ENCODE measurements at regions not wholly inside any gene's neighbourhood (a gene's known extent, or its start where the extent isn't known, plus 50 kb on each side); places are given as distances from the start of the nearest gene placed in this dataset.
"Not testable (repeated sequence)": the region's sequence is repeated elsewhere in the genome, so short reads cannot be mapped to it uniquely, and the experiment has no call there.

DNA sequence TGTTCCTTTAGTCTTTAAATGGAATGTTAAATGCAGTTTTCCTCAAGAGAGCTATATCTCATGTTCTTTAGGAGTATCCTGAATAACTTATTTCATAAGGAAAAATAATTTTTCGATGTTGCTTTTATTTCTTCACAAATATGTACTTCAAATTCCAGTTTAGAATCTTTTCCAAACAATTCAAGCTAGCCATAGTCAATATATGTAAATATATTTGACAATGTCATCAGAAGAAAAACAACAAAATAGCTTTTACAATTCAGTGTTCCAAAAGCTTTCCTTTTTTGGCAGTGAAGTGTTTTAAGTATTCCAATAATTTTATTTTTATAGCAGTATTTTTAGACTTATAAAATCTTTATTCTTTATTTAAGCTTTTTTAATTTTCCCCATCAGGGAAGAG, 1532.0 kb downstream of the PCDH18 start:
- no peak for DNase-seq (ENCODE audit: low read depth in 2 of 3, low spot score in 2 of 3)

DNA sequence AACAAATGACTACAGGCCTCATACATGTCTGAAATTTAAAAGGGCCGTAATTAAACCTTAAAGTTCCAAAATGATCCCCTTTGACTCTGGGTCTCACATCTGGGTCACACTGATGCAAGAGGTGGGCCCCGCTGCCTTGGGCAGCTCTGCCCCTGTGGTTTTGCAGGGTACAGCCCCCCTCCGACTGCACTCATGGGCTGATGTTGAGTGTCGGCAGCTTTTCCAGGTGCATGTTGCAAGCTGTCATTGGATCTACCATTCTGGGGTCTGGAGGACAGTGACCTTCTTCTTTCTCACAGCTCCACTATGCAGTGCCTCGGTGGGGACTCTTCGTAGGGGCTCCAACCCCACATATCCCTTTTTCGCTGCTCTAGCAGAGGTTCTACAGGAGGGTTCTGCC, 1537.9 kb downstream of the PCDH18 start:
- no peak for DNase-seq (ENCODE audit: low read depth in 2 of 3, low spot score in 2 of 3)

DNA sequence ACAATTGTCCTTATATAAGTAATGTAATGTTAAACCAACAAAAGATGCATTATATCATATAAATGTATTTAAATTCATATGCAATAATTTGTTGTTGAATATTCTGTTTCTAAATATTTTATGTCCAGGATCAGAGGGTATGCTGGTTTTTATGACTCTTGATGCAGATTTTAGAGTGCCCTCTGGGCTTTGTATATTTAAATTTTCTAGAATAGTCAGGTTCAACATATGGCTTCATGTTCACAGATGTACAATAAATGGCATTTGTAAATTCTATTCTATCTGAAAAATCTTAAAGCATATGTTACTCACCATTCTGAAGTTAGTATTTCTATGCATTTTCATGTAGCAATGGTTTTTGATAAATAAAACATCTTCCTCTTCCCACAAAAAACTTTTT, 1555.4 kb downstream of the PCDH18 start:
- no peak for DNase-seq (ENCODE audit: low read depth in 2 of 3, low spot score in 2 of 3)

DNA sequence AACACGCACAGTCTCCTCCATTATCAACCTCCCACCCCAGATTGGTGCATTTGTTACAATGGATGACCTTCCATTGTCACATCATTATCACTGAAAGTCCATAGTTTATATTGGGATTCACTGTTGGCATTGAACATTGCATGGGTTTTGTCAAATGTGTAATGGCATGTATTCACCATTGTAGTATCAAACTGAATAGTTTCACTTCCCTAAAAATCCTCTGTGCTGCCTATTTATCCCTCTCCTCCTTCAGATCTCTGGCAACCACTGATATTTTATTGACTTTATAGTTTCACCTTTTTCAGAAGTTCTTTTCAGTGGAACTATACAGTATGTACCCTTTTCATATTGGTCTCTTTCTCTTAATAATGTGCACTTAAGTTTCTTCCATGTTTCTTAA, 1565.4 kb downstream of the PCDH18 start:
- DNase-seq (ENCODE audit: low read depth in 2 of 3, low spot score in 2 of 3): no peak

DNA sequence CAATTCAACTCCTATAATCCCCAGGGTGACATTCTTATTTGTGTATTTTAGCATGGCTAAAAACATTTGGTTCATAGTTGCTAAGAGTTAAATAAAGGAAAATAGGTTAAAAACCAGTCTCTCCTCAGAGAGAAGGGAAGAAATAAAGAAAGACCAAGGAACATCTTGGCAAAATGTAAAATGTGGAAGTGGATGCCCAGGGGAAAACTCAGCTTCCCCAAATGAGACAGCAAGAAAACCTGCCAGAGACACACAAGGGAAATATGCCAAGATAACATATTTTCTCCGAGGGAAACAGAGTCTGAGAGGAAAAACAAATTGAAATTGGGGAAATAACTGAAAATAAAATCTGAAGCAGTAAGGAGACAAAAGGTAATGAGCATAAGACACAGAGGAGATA, 1569.3 kb downstream of the PCDH18 start:
- DNase-seq (ENCODE audit: low read depth in 2 of 3, low spot score in 2 of 3): no peak

DNA sequence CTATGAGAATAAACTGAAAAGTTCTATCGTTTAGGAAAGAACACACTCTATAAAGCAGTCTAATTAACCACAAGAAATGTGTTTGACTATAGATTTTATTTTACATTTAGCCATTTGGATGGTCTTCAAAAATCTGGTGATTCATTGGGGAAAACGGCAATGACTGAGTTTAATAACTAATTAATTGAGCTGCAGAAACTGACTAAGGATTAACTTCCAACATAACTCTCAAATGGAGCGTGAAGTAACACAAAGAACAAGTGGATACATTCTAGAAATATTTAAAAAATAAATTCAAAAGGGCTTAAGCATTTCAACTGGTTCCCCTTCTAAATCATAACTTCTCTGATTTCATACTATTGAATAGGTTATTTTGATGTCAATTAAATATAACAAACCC, 1582.4 kb downstream of the PCDH18 start:
- no peak for DNase-seq (ENCODE audit: low read depth in 2 of 3, low spot score in 2 of 3)

DNA sequence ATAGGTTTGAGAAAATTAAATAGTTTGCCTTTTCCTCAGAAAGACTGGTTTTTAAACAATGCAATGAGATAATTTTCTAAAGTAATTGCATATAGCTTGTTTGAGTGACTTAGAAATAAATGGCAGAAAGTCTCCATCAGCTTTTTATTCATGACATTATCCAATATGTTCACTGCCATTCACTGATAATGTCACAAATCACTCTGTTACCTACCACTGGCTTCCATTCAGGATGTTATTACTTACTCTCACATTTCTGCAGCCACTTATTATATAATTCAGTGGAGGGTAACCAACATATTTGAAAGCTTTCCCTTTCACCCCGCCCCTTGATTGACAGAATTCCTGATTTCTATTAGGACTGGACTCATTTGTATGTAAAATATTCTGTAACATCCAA, 1583.5 kb downstream of the PCDH18 start:
- no peak for DNase-seq (ENCODE audit: low read depth in 2 of 3, low spot score in 2 of 3)

DNA sequence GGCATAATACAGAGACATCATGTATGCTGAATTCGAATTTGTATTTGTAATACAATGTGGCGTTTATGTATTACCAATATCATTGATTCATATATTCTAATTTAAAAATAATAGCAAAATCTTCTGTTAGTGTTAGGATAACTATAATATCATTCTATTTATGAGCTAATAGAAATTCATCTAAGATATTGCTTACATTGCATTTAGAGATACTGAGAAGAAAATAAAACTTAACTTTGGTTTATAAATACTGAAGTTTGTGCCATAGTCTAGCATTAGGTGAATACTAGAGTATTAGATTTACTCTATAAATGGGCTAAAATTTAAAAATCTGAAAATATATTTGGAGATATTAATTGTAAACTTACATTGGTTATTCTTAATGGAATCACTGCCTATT, 1590.6 kb downstream of the PCDH18 start:
- DNase-seq (ENCODE audit: low read depth in 2 of 3, low spot score in 2 of 3): no peak

DNA sequence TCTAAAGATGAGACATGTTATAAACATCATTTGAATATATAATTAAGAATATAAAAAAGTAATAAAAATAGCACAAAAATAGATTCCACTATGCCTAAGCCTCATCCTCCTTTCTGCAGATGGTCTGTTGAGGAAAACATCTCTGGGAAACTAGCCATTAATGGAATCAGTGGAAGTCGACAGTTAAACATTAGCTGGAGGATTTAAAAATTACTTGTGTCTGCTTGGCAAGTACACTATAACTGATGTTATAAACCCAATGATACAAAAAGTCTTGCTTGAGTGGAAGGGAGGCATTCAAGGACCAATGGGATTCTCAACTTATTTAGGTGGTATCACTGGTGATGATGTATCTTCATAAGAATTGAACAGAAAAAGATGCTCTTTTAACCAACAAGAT, 1598.3 kb downstream of the PCDH18 start:
- DNase-seq (ENCODE audit: low read depth in 2 of 3, low spot score in 2 of 3): no peak

DNA sequence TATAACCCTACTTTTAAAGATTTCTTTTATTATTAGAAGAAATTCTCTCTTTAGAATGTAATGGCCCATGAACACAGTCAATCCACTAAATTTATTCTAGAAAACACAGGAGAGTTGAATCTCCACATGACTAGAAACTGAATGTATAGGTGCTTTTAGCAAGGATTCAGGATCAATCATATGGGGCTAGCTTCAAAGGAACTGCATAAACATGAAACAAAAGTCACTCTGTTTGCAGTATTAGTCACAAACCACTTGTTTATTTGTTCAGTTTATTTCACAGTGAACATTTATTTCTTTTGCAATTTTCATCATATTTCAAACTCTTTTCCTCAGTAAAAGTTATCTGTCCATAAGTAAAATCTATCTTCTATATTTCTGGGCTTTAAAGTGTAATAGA, 1604.6 kb downstream of the PCDH18 start:
- no peak for DNase-seq (ENCODE audit: low read depth in 2 of 3, low spot score in 2 of 3)

DNA sequence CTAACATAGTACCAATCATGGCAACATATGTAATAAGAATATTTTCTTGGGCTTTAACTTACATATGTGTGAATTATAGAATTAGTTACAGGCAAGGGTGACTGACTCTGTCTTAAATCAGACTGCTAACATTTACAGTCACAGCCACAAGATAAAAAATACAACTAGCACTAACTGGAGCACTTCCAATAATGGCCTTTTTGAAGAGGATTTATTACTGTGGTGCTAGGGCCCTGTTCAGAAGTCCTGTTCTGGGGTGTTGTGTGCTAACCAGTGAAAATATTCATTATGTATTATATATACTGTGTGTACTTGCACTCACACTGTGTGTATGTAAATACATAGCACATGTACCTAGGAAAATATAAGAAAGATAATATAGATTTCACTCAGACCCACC, 1611.2 kb downstream of the PCDH18 start:
- DNase-seq (ENCODE audit: low read depth in 2 of 3, low spot score in 2 of 3): no peak

DNA sequence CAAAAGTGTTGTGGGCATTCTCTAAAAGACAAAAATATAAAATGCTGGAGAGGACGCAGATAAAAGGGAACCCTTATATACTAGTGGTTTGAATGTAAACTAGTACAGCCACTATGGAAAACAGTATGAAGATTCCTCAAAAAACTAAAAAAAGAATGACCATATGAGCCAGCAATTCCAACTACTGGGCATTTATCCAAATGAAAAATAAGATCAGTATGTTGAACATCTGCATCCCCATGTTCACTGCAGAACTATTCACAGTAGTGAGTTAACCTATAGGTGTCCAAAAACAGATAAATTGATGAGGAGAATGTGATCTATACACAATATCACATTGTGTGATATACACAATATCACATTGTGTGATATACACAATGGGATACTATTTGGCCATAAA, 1615.3 kb downstream of the PCDH18 start:
- DNase-seq (ENCODE audit: low read depth in 2 of 3, low spot score in 2 of 3): no peak

DNA sequence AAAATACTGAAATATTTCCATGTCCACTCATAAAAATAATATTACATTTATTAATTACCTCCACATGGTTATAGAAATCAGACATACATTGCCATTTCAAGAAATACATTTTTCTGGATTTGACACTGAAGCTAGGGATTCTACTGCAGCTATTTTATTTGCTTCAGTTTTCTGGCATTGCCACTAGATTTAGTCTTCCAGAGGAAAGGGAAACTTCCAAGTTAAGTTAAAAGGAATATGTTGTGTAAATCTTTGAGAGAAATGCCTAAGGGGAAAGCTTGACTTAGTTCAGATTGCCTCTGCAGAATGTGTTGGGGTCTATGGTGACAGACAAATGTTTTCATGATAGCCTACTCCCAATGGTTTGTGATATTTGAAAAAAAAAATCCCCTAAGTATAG, 1631.3 kb downstream of the PCDH18 start:
- DNase-seq (ENCODE audit: low read depth in 2 of 3, low spot score in 2 of 3): no peak

DNA sequence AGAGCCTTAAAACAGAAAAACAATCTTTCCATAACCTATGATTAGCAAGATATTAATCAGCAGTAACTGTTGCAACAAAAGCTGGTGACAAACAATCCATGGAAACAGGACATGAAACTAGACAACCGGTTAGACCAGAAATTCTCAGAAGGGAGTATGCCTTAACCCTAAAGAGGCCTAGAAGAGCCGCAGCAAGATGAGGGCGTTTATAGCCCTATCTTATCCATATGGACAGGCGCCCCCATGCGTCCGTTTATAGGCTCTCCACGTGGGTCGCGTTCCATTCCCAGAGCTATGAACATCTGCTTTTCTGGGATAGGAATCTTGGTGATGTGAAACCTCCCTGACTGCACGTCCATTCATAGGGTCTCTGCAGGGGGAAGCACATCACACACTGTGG, 1662.7 kb upstream of the PABPC4L start:
- DNase-seq (ENCODE audit: low read depth in 2 of 3, low spot score in 2 of 3): not testable (repeated sequence)

DNA sequence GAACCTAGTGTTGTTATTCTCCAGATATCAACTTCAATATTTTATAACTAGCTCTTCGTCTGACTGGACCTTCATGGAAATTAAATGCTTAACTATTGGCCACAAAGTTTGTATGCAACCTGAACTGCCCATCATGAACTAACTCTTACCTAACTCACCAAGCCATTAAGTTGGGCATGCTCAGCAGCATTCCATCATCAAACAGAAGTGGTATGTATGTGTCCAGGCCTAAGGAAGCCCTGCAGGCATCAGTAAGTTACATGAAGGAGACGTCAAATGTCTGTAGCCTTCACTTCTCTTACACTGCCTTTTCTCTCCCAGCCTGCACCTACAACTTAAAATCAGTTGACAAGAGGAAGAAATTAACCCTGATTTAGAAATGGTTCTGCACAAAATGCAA, 1639.2 kb upstream of the PABPC4L start:
- DNase-seq (ENCODE audit: low read depth in 2 of 3, low spot score in 2 of 3): no peak

DNA sequence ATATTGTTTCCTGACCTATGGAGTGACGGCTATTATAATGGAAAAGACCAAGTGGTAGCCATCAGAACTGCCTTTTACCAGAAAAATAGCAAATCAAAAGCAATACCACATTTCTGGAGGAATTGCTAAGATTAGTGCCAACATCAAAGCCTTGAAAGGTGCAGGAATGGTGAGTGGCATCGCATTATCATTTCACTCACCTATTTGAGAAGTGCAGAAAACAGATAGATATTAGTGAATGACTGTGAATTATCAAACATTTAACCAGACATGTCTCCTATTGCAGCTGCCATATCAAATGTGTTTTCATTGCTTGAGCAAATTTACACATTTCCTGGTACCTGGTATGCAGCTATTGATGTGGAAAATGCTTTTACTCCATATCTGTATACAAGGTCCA, 1638.1 kb upstream of the PABPC4L start:
- no peak for DNase-seq (ENCODE audit: low read depth in 2 of 3, low spot score in 2 of 3)

DNA sequence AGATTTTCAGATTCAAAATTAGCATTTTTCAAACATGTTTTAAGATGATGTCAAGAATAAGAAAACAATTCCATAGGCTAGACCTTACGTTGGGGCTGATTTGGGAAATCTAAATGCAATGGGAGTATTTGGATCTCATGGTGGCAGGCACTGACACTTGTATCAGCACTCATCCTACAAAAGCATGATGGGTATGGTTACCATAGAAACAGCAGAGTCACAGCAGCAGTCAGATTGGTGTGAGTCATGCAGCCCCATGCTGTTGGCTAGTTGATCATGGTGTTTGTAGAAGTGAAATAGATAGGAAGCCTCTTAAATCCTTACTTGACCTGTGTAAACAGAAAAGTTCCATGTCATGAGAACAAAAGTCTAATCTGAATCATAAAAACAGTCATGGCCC, 1637.3 kb upstream of the PABPC4L start:
- DNase-seq (ENCODE audit: low read depth in 2 of 3, low spot score in 2 of 3): no peak

DNA sequence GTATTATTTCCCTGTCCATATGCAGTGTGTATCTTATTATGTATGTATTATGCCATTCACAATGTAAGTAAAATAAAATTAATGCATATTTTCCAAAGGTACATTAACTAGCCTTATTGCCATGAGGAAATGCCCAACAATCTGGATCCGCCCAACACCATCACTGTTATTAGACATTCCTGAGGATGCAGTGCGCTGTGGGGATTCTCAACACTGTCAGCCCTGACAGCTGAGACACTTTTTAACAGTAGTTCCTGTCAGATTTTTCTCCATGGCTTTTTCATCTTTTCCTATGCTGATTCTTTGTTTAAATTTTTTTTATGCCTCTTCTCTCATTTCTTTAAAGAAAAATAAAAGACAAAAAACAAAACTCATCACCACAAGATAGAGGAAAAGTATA, 1632.9 kb upstream of the PABPC4L start:
- DNase-seq (ENCODE audit: low read depth in 2 of 3, low spot score in 2 of 3): no peak

DNA sequence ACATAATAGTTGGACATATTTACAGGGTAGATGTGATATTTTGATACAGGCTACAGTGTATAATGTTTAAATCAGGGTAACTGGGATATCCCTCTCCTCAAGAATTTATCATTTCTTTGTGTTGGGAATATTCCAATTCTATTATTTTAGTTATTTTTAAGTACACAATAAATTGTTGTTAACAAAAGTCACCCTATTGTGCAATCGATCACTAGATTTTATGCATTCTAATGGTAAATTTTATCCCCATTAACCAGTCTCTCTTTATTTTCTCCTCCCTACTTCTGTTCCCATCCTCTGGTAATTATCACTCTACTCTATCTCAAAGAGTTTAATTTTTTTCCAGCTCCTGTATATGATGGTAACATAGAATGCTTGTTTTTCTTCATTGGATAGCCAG, 1631.9 kb upstream of the PABPC4L start:
- no peak for DNase-seq (ENCODE audit: low read depth in 2 of 3, low spot score in 2 of 3)

DNA sequence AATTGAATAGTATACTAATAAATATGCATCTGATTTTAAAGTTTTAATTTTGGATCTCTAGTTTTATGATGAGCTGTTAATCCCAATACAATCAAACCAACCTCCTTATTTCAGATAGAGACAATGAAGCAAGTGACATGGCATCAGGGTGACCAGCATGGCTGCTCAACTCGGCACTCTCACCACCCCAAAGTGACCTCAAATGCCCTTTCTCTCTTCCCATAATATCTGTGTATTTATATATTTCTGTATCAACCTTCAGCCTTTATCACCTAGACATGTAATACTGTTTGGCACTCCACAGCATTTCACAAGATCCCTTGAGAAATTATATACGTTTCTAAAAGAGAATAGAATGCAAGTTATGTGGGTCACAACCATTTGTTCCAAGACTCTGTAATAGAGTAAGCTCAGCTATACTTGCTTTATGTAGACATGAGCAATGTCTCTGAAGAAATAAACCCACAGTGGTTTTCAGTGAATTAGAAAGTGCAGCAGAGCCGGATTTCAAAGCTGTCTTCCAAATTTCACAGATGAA, 1623.2 kb upstream of the PABPC4L start:
- no peak for DNase-seq (ENCODE audit: low read depth in 2 of 3, low spot score in 2 of 3)

DNA sequence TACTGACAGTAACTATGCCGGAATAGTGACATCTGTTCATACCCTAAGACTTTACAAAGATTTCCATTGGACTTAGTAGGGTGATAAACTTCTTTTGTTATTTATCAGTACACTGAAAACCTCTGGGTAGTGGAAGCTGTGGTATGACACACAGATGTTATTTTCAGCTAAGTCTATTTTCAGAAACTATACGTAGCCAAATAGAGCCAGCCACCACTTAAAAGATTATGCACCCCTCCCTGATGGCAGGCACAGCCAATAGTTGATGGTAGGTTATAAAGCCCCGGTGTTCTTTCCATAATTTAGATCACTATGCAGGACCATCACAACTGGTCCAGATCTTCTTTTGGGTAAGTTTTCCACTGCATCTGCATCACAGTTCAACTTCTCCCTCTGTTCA, 1603.2 kb upstream of the PABPC4L start:
- no peak for DNase-seq (ENCODE audit: low read depth in 2 of 3, low spot score in 2 of 3)

DNA sequence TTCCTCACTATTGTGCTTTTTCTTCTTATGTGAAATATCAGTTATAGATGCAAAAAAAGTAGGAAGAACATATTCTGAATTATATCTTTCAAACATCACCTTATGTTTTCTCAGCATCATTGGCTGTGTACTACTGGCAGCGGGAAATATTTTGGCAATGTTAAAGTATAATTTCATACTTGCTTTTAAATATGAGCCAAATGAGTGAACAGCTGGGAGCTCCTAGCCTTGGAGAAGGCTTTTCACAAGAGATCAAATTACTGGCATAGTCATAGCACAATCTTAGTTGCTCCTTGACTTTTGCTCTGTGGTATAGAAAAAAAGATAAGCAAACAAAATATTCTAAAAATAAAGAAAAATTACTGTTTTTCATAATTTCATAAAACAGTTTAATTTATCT, 1575.8 kb upstream of the PABPC4L start:
- no peak for DNase-seq (ENCODE audit: low read depth in 2 of 3, low spot score in 2 of 3)

DNA sequence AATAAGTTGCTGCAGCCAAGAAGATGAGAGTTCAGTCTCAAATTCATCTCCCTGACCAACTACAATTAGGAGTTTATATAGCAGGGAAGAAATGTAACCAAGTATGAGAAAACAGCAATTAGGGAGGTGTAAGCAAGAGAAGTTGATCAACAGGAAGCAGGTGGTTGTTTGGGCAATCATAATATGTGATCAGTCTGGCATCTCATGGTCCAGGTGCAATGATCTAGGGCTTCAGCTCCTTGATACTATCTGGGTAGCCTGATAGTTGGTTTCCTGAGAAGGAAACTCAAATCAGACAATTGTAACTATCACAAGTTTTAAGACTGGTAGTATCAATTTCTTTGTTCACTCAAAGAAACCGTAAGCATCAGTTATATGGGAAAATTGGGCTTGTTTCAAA, 1574.3 kb upstream of the PABPC4L start:
- no peak for DNase-seq (ENCODE audit: low read depth in 2 of 3, low spot score in 2 of 3)

DNA sequence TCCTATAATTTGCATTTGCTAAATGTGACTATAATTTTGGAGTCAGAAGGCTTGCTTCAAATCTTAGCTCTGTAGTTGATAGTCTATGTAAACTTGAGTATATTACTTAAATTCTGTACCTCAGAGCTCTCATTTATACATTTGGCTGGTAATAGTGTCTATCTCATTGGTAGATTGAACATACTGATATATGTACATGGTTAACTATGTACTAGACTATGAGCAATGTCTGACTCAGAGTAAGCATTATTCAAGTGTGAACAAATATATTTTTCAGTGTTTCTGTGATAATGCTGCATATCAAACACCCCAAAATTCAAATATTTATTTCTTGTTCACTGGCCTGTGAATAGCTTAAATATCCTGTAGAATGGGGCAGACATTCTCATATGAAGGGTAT, 1568.9 kb upstream of the PABPC4L start:
- DNase-seq (ENCODE audit: low read depth in 2 of 3, low spot score in 2 of 3): no peak

All from activated CD8-positive, alpha-beta memory T cell treated with anti-CD3 and anti-CD28 coated beads for 48 hours (primary cell).